IPS-18a (cell line): ENCODE measurements at regions not wholly inside any gene's neighbourhood (a gene's known extent, or its start where the extent isn't known, plus 50 kb on each side); places are given as distances from the start of the nearest gene placed in this dataset.
"Not testable (repeated sequence)": the region's sequence is repeated elsewhere in the genome, so short reads cannot be mapped to it uniquely, and the experiment has no call there.

Source experiments
- H3K27ac ChIP-seq: one replicate; pipeline ENCODE4 v1.5.1; 2013; ENCODE audit warnings: low read length
- H3K27me3 ChIP-seq: one replicate; pipeline ENCODE4 v1.6.1; 2013; ENCODE audit warnings: mild to moderate bottlenecking, low read length; ENCODE audit not compliant: control insufficient read depth, insufficient read depth
- H3K36me3 ChIP-seq: one replicate; pipeline ENCODE4 v1.6.1; 2013; ENCODE audit warnings: low read depth, low read length; ENCODE audit not compliant: control insufficient read depth
- H3K4me1 ChIP-seq: one replicate; pipeline ENCODE4 v1.6.1; 2013; ENCODE audit warnings: low read depth, low read length; ENCODE audit not compliant: control insufficient read depth
- H3K4me3 ChIP-seq: one replicate; pipeline ENCODE4 v1.5.1; 2013; ENCODE audit warnings: low read length
- H3K9ac ChIP-seq: one replicate; pipeline ENCODE4 v1.6.1; 2013; ENCODE audit warnings: mild to moderate bottlenecking, low read length, moderate library complexity
- H3K9me3 ChIP-seq: one replicate; pipeline ENCODE4 v1.6.1; 2013; ENCODE audit warnings: low read depth, low read length; ENCODE audit not compliant: control insufficient read depth

DNA sequence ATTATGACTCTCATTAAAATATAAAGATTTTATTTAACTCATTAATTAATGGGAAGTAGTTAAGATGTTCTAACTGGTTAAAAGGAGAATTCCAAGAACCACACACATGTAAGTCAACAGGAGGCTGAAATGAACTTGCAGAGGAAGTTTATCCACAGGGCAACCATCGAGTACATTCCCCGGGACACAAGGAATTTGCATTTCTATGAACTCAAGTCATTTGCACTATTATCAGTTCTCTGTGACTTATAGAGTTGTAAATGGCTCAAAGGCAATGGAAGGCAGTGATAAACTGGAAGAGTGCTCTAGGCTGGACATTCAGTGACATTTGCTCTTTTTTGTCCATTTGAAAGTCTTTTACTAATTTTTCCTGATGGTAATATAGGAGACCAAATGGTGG, 97.4 kb downstream of the SNX5 start:
- peaks cover 55% of the 10 kb centered on the region for H3K4me1 ChIP-seq
- peak overlapping the region; percentile 23 for H3K4me3 ChIP-seq

DNA sequence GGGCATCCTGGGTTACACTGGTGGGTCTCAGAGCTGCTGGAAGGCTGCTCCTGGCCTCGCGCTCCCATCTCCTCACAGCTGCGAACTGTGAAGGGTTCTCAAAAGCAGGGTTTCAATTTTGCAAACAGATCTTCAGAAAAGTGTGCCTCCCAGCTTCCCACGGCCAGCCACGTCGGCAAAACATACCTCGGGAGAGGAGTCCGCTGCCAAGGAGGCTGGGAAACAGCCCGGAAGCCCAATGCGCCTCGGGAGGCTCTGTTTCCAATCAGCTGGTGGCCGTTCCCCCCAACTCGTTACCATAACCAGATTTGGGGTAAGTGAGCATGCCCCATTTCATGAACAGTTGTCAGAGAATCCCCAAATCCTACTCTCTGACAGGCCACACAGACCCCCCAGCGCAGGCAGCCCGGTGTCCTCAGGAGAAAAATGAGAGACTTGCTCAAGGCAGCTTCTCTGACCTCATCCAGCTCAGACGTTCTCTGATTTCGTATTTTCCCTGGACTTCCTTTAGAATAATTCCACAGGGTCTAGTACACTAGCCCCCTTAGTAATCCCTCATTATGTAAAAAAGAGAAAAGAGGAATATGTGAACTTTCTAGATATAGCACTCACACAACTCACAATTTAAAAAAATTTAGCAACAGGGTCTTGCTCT, 98.4 kb downstream of the SNX5 start:
- Histone ChIP-seq H3K36me3 (no peaks in the 10 kb centered on the region), H3K27ac (no peak overlapping the region), H3K9me3 (no peaks in the 10 kb centered on the region), H3K4me3 (no peak overlapping the region), H3K4me1 (peaks cover 47% of the 10 kb centered on the region), H3K9ac (no peak overlapping the region), H3K27me3 (no peaks in the 10 kb centered on the region)

More for the DNA sequence above, 97.4 kb downstream of the SNX5 start:
- Histone ChIP-seq H3K36me3 (no peaks in the 10 kb centered on the region), H3K27ac (no peak overlapping the region), H3K9me3 (no peaks in the 10 kb centered on the region), H3K27me3 (no peaks in the 10 kb centered on the region), H3K9ac (no peak overlapping the region)

DNA sequence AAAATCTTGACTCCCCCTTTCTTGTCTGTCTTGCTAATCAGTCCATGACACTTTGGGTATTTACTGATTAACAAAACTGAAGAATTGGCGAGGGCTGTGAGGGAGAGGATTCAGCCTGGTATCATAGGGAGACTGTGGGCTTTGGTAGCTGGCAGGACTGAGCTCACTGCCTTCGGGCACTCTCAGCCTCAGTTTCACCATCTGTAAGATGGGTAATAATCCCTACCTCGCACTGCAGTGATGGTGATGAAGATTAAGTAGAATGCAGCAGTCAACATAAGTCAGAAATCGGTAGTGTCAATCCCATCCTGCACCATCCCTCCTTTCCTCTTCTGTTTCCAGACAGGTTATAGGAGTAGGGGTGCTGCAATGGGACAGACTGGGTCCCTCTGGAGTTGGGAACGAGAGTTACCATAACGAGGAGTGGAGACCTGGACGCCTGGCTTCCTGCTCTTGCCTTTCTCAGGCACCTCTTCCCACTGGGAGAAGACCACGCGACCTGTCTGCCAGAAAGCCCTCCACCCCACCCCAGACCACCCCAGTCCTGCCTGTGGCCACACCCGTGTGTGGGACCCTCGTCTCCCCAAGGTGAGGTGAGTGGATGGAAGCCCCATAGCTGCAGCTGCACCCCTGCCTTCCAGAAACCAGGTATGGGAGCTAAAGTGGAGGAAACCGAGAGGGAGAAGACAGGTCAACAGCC, 99.1 kb downstream of the SNX5 start:
- Histone ChIP-seq H3K36me3 (no peaks in the 10 kb centered on the region), H3K9ac (no peak overlapping the region), H3K4me1 (peaks cover 45% of the 10 kb centered on the region), H3K4me3 (no peak overlapping the region), H3K9me3 (no peaks in the 10 kb centered on the region), H3K27me3 (no peaks in the 10 kb centered on the region), H3K27ac (no peak overlapping the region)

DNA sequence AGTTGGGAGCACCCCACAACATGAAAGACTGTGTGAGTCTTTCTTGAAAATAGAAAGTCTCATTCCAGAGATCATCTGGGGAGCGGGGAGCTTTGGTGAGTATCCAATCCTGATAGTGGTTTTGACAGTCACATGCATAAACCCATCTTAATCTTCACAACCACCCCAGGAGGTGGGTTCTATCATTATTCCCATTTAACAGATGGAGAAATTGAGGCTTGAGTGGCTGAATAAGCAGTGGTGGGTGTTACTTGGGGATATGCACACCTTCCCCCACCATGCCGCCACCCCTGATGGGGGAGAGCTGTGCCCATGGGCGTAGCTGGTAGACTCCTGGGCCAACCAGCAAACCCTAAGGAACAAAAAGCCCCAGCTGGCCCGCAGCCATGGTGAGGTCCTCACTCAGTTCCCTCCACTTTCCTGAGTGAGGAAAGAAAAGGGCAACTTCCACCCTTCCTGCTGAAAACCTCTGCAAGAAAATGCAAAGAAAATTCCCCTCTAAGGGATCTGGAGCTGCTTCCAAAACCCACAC, 99.8 kb downstream of the SNX5 start:
- H3K4me1 ChIP-seq: peaks cover 44% of the 10 kb centered on the region
- no peak overlapping the region for H3K9ac ChIP-seq
- H3K9me3 ChIP-seq: no peaks in the 10 kb centered on the region
- no peaks in the 10 kb centered on the region for H3K27me3 ChIP-seq
- no peak overlapping the region for H3K4me3 ChIP-seq
- no peak overlapping the region for H3K27ac ChIP-seq
- H3K36me3 ChIP-seq: no peaks in the 10 kb centered on the region

DNA sequence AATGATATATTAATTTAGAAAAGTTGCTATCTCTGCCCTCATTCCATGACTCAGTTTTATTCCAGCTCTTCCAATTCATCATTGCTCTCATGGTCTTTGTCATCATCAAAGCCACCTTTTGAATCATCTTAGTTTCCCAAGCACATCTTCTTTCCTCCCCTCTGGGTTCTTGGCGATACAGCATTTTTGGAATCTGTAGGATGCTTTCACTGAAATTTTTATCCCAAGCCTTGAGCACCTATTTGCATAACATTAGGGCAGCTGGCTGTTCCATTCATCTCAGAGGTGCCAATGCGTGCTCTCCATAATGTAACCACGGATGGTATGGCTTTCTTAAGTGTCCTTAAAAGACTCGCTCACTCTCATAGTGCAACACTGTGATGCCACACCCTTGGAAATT, 100.4 kb downstream of the SNX5 start:
- no peak overlapping the region for H3K9ac ChIP-seq
- peaks cover 41% of the 10 kb centered on the region for H3K4me1 ChIP-seq
- no peaks in the 10 kb centered on the region for H3K27me3 ChIP-seq
- no peaks in the 10 kb centered on the region for H3K9me3 ChIP-seq
- no peak overlapping the region for H3K4me3 ChIP-seq
- H3K27ac ChIP-seq: no peak overlapping the region
- H3K36me3 ChIP-seq: no peaks in the 10 kb centered on the region

DNA sequence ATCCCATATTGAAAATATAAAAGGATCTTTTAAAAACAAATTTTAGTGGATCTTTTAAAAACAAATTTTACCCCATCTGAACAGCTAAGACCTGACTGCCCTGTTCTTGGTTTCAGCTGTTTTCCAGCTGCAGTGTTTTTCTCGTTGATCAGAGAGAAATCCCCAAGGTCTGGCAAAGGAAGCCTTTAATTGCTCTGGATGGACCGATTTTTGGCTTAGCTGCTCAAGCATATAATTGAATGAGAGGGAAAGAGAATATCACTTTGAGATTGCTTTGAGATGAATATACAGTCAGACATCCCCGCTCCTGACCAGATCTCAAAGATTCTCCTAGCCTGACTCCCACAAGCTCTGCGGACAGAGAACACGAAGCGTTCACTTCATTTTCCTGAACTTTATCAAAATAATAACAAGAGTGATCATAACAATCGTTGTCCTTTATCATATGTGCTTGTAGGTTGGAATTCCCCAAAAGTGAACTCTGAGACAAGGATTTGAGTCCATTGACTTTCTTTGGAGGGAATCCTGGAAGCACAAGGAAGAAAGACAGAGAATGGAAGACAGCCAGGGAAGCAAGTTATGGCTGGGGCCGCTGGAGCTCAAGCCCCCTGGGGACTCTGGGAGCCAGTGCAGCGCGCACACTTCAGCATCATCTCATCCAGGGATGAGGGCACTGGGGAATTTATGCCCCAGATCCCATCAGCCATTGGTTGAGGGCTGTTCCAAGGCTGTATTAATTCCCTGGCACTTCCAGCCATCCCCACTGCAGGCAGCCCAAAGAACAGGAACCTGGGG, 101.3 kb downstream of the SNX5 start:
- Histone ChIP-seq H3K4me1 (peaks cover 34% of the 10 kb centered on the region), H3K27me3 (no peaks in the 10 kb centered on the region), H3K4me3 (no peak overlapping the region), H3K36me3 (no peaks in the 10 kb centered on the region), H3K9ac (no peak overlapping the region), H3K9me3 (no peaks in the 10 kb centered on the region), H3K27ac (no peak overlapping the region)

DNA sequence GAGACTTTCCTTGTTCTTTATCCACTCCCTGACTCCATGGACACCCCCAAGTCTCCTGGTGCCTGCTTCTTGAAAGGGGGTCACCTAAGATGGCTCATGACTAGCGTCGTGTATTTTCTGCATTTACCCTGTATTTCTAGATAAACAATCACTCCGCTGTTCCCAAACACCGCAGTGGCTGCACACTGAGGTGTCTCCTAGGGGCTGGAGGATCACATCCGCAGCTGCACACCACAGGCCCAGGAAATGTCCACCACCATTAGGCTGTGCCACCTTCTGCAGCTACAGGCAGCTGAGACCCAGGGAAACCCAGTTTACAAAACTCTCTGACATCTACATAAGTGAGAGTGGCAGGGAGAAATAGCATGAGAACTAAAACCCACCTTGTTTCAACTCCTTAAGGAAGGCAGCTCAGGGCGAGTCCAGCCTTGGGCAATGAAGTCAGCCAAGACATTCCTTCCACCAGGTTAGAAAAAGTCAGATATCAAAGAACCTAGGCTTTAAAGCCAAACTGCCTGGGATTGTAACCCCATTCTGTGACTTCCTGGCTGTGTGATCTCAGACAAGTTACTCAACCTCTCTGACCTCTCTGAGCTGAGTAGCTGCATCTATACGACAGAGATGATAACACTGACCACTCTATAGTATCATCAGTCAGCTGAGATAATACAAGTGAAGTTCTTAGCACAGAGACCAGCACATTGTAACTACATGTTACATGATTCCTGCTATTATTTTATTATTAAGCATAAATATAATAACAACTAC, 102.2 kb downstream of the SNX5 start:
- no peaks in the 10 kb centered on the region for H3K9me3 ChIP-seq
- no peak overlapping the region for H3K9ac ChIP-seq
- H3K27me3 ChIP-seq: no peaks in the 10 kb centered on the region
- no peak overlapping the region for H3K4me3 ChIP-seq
- H3K36me3 ChIP-seq: no peaks in the 10 kb centered on the region
- peaks cover 25% of the 10 kb centered on the region for H3K4me1 ChIP-seq
- H3K27ac ChIP-seq: no peak overlapping the region

DNA sequence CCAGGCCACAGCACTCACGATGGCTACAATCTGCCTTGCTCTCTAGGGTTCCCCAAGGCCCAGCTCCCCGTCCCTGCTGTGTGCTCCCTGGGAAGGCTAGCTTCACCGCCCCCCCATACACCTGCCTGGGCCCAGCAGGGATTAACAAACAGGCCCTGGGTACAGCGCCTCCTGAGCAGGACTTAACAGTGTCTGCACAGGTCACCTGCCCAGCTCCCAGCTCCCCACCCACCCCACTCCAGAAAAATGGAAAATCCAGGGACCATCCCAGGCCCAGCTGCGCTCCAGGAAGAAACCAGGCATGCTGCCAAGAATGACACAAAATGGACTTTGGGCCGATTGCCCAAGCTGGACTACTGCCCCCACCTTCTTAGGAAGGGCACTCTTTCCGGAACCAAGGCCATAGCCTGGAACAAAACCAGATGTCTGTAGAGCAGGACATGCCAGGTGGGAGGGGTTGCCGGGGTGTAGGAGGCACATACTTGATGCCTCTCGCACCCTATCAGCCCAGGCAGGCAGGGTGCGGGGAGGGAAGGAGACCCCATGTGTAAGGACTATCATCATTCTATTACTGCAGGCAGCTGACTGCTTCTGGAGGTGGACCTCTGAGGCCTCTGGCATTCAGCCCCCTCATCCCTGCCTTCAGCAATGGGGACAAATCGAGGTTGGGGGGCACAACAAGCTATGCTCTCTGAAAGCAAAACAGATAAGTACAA, 104.9 kb downstream of the SNX5 start:
- Histone ChIP-seq H3K4me1 (peaks cover 14% of the 10 kb centered on the region), H3K9me3 (no peaks in the 10 kb centered on the region), H3K4me3 (no peak overlapping the region), H3K27me3 (no peaks in the 10 kb centered on the region), H3K27ac (no peak overlapping the region), H3K9ac (no peak overlapping the region), H3K36me3 (no peaks in the 10 kb centered on the region)

DNA sequence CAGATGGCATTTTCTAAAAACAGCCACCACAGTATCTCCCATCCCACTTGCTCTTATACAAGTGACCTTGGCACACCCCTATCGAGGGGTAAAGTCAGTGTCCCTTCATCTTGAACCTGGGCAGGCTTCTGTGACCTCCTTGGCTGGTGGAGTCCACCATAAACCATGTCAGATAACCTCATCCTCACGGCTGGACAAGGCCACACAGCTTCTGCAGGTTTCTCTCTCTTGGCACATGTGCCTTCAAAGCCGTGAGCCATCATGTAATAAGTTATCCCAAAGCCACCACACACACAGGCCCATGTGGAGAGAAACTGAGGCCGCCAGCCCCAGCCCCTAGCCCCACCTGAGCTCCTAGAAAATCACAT, 105.4 kb downstream of the SNX5 start:
- Histone ChIP-seq H3K36me3 (no peaks in the 10 kb centered on the region), H3K9me3 (no peaks in the 10 kb centered on the region), H3K4me3 (no peak overlapping the region), H3K4me1 (peaks cover 9% of the 10 kb centered on the region), H3K27me3 (no peaks in the 10 kb centered on the region), H3K9ac (no peak overlapping the region), H3K27ac (no peak overlapping the region)

DNA sequence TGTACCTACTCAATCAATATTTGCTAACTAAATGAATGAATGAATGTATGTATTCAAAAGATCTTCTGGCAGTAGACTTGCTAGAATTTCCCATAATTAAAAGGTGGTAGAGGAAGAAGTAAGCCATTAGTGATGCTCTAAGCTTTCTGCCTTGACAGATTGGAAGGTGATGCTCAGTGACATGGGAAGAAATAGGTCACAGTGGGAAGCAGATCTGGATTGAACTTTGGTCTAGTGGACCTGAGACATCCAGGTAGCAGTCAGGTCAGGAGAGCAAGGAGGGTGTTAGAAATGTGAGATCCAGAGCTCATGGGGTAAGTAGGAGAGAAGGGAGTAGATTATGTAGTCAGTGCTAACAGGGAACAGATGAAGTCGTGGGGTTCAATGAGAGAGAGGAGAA, 106.4 kb downstream of the SNX5 start:
- no peaks in the 10 kb centered on the region for H3K27me3 ChIP-seq

DNA sequence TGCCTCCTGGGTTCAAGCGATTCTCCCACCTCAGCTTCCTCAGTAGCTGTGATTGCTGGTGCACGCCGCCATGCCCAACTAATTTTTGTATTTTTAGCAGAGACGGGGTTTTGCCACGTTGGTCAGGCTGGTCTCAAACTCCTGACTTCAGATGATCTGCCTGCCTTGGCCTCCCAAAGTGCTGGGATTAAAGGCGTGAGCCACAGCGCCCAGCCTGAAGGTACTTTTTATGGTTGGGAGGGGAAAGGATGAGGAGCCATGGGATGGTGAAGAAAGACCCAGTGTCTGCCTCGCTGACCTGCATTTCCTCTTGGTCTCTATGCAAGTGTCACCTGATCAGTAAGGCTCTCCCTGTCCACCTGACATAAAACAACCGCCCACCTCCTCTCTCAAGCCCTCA, 107.0 kb downstream of the SNX5 start:
- H3K4me1 ChIP-seq, H3K9ac ChIP-seq, H3K27me3 ChIP-seq, H3K27ac ChIP-seq, H3K4me3 ChIP-seq, H3K9me3 ChIP-seq, H3K36me3 ChIP-seq: not testable (repeated sequence)

More for the DNA sequence above, 106.4 kb downstream of the SNX5 start:
- Histone ChIP-seq H3K36me3 (no peaks in the 10 kb centered on the region), H3K9ac (no peak overlapping the region), H3K27ac (no peak overlapping the region), H3K4me3 (no peak overlapping the region), H3K4me1 (peaks cover 4% of the 10 kb centered on the region), H3K9me3 (no peaks in the 10 kb centered on the region)
